Breast epithelium (tissue), 4 donors: ENCODE measurements at regions not wholly inside any gene's neighbourhood (a gene's known extent, or its start where the extent isn't known, plus 50 kb on each side); places are given as distances from the start of the nearest gene placed in this dataset.

Source experiments
- DNase-seq, 2 donors: peaks; one replicate each; pipeline ENCODE4 v3.0.0-alpha.2; 2019; ENCODE audit warnings: low spot score in 2 of 2
- H3K27ac ChIP-seq, 2 donors: fragments of 200-600 bp; sonication (generic) in 1 of 2; one replicate each; pipeline ENCODE4 v1.5.1; 2016 to 2019; ENCODE audit warnings: mild to moderate bottlenecking in 1 of 2
- H3K27me3 ChIP-seq, 2 donors: fragments of 200-600 bp; sonication (generic) in 1 of 2; one replicate each; pipeline versions ENCODE4 v1.5.1 to v1.6.0; 2017 to 2019; ENCODE audit warnings: control low read depth in 1 of 2, mild to moderate bottlenecking in 1 of 2
- H3K36me3 ChIP-seq: fragments of 200-600 bp; one replicate; pipeline ENCODE4 v1.5.1; 2019
- H3K4me1 ChIP-seq, 2 donors: fragments of 200-600 bp; sonication (generic); one replicate each; pipeline ENCODE4 v1.5.1; 2016 to 2019; ENCODE audit warnings: control low read depth in 1 of 2
- H3K4me3 ChIP-seq, 3 donors: fragments of 200-600 bp; sonication (generic); 1 replicate in 2 of 3; 2 replicates in 1 of 3; pipeline ENCODE4 v1.5.1; 2016 to 2019; ENCODE audit warnings: mild to moderate bottlenecking in 3 of 3, moderate library complexity in 2 of 3
- H3K9me3 ChIP-seq, 2 donors: fragments of 200-600 bp; sonication (generic) in 1 of 2; one replicate each; pipeline ENCODE4 v1.5.1; 2016 to 2019; ENCODE audit warnings: control low read depth in 1 of 2
- CTCF ChIP-seq, 3 donors: fragments of 450-650 bp; IDR thresholded peaks; one replicate each; pipeline ENCODE4 v1.5.1; 2016 to 2017; ENCODE audit warnings: antibody characterized with exemption in 3 of 3, mild to moderate bottlenecking in 3 of 3, moderate library complexity in 3 of 3
- POLR2A ChIP-seq: fragments of 450-650 bp; IDR thresholded peaks from one replicate; pipeline ENCODE4 v1.6.1; 2016; ENCODE audit warnings: antibody characterized with exemption, mild to moderate bottlenecking, moderate library complexity
- POLR2AphosphoS5 ChIP-seq, 3 donors: sonication (generic); formaldehyde crosslinking; IDR thresholded peaks; one replicate each; pipeline ENCODE4 v1.6.1; 2017; ENCODE audit warnings: antibody characterized with exemption in 3 of 3
- intact Hi-C: fragments of 100-400 bp; cut with DNase I; formaldehyde crosslinking; loops from one replicate; pipeline ENCODE4 v1.15.1; 2023; ENCODE audit warnings: low total_unique reads

GRCh38 chr12:112559784-112560183, 141.0 kb downstream of the PTPN11 start:
- Histone ChIP-seq H3K4me3 (no peak overlapping the region), H3K27me3 (no peaks in the 10 kb centered on the region), H3K36me3 (no peaks in the 10 kb centered on the region), H3K4me1 (no peaks in the 10 kb centered on the region), H3K27ac (no peak overlapping the region), H3K9me3 (no peaks in the 10 kb centered on the region)
- TF ChIP-seq CTCF (IDR thresholded peaks at IDR 0.05) (no peak), POLR2AphosphoS5 (IDR thresholded peaks at IDR 0.05) (no peak), POLR2A (no peak)
- no peak for DNase-seq
- intact Hi-C loops, result no loop called here

GRCh38 chr12:112564160-112564784, 145.5 kb downstream of the PTPN11 start:
- Histone ChIP-seq H3K36me3 (no peaks in the 10 kb centered on the region), H3K27ac (no peak overlapping the region), H3K9me3 (no peaks in the 10 kb centered on the region), H3K4me3 (no peak overlapping the region), H3K4me1 (no peaks in the 10 kb centered on the region), H3K27me3 (no peaks in the 10 kb centered on the region)
- DNase-seq, result no peak
- TF ChIP-seq POLR2AphosphoS5 (IDR thresholded peaks at IDR 0.05) (no peak), CTCF (IDR thresholded peaks at IDR 0.05) (no peak), POLR2A (no peak)
- intact Hi-C loops, result no loop called here

- TF ChIP-seq POLR2A, result no peak
- TF ChIP-seq POLR2AphosphoS5 (IDR thresholded peaks at IDR 0.05), result no peak
- no peak for TF ChIP-seq CTCF (IDR thresholded peaks at IDR 0.05)
- Histone ChIP-seq H3K4me1 (no peaks in the 10 kb centered on the region), H3K27me3 (peaks cover 0 to 8% of the 10 kb centered on the region in 2 donors), H3K27ac (no peak overlapping the region), H3K9me3 (no peaks in the 10 kb centered on the region), H3K4me3 (no peak overlapping the region), H3K36me3 (no peaks in the 10 kb centered on the region)
- DNase-seq, result no peak
- intact Hi-C loops, result no loop called here
Observed at GRCh38 chr12:112568641-112569040, 149.9 kb downstream of the PTPN11 start.

DNA sequence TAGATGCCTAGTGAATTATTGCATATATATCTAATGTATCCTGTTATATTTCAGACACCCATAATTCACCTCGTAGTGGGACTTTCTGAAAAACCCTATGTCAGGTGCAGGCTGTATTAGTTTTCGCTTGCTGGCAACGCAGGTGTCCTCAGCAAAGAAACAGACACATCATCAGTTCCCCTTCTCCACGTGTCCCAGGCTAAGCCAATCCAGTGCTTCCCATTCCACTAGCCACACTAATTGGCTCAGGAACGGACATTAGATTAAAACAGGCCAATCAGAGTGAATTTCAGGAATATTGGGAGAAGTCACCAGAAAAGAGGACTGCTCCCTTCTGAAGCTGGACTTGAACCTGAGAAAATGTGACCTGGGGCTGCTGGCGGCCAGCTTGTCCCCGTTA, 151.3 kb downstream of the PTPN11 start:
- DNase-seq, result no peak
- Histone ChIP-seq H3K36me3 (no peaks in the 10 kb centered on the region), H3K27ac (no peak overlapping the region), H3K4me1 (no peaks in the 10 kb centered on the region), H3K27me3 (peaks cover 0 to 10% of the 10 kb centered on the region in 2 donors), H3K9me3 (no peaks in the 10 kb centered on the region), H3K4me3 (no peak overlapping the region)
- TF ChIP-seq CTCF (IDR thresholded peaks at IDR 0.05) (no peak), POLR2A (no peak), POLR2AphosphoS5 (IDR thresholded peaks at IDR 0.05) (no peak)
- intact Hi-C loops, result no loop called here

DNA sequence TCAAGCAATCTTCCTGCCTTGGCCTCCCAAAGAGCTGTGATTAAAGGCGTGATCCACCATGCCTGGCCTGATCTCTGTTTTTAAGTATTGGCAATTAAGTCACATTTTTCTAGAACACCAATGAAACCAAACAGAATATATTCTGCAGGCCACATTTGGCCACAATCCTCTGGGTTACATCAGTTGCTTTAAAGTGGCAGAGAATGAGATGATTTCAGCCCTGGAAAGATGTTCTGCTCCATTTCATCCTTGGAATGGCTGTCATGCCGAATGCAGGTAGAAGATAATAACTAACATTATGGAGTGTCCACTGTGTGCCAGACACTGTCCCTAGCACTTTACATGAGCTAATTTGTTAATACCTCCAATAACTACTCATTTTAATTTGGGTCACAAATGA, 154.4 kb downstream of the PTPN11 start:
- TF ChIP-seq POLR2AphosphoS5 (IDR thresholded peaks at IDR 0.05), result no peak
- no peak for TF ChIP-seq POLR2A
- no peak for TF ChIP-seq CTCF (IDR thresholded peaks at IDR 0.05)
- intact Hi-C loops, result no loop called here
- H3K27ac ChIP-seq, result no peak overlapping the region
- no peaks in the 10 kb centered on the region for H3K4me1 ChIP-seq
- no peak overlapping the region for H3K4me3 ChIP-seq
- no peak for DNase-seq
- no peaks in the 10 kb centered on the region for H3K9me3 ChIP-seq
- H3K27me3 ChIP-seq, result peaks cover 0 to 21% of the 10 kb centered on the region in 2 donors
- H3K36me3 ChIP-seq, result no peaks in the 10 kb centered on the region
